ENCODE measurements at regions not wholly inside any gene's neighbourhood (a gene's known extent, or its start where the extent isn't known, plus 50 kb on each side); places are given as distances from the start of the nearest gene placed in this dataset.
"Not testable (repeated sequence)": the region's sequence is repeated elsewhere in the genome, so short reads cannot be mapped to it uniquely, and the experiment has no call there.

GRCh38 chr6:3966426-3966825 lies 112.5 kb downstream of the FAM217A start:
- DNase-seq (ENCODE audit: low read depth), result no peak
- no peak overlapping the region for H3K4me3 ChIP-seq (ENCODE audit: control insufficient read depth, low read depth, low read length)
- TF ChIP-seq CTCF (IDR thresholded peaks at IDR 0.05; ENCODE audit: control insufficient read depth, insufficient read depth, low read depth, low read length, missing control alignments), result no peak

GRCh38 chr6:3970097-3970496 lies 108.8 kb downstream of the FAM217A start:
- no peak for TF ChIP-seq CTCF (IDR thresholded peaks at IDR 0.05; ENCODE audit: control insufficient read depth, insufficient read depth, low read depth, low read length, missing control alignments)
- DNase-seq (ENCODE audit: low read depth), result no peak
- H3K4me3 ChIP-seq (ENCODE audit: control insufficient read depth, low read depth, low read length), result no peak overlapping the region

DNA sequence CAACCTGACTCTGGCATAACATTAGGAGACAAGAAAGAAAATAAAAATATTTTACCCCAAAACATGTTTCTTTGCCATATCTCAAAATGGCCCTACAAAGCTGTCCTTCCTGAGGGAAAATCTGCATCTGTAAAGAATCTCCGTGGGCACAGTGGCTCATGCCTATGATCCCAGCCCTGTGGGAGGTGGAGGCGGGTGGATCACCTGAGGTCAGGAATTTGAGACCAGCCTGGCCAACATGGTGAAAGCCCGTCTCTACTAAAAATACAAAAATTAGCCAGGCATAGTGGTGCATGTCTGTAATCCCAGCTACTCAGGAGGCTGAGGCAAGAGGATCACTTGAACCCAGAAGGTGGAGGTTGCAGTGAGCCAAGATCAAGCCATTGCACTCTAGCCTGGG lies 105.8 kb downstream of the FAM217A start:
- not testable (repeated sequence) for DNase-seq (ENCODE audit: low read depth); H3K4me3 ChIP-seq (ENCODE audit: control insufficient read depth, low read depth, low read length)

DNA sequence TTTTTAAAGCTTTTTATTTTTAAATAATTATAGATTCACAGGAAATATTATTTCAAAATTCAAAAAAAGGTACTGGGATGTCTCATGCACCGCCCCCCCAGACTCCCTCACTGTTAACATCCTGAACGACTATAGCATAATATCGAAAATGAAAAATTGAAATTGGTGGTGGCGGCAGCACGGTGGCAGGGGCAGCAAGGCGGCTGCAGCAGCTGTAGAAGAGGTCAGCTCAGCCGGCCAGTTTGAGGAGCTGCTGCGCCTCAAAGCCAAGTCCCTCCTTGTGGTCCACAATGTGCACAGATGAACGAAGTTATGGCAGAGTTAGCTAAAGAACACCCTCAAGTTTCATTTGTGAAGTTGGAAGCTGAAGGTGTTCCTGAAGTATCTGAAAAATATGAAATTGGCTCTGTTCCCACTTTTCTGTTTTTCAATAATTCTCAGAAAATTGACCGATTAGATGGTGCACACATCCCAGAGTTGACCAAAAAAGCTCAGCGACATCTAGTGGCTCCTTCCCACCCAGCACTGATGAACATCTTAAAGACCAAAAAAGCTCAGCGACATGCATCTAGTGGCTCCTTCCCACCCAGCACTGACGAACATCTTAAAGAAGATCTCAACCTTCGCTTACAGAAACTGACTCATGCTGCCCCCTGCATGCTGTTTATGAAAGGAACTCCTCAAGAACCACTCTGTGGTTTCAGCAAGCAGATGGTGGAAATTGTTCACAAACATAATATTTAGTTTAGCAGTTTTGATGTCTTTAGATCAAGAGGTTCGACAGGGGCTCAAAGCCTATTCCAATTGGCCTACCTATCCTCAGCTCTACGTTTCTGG lies 100.8 kb downstream of the FAM217A start:
- DNase-seq (ENCODE audit: low read depth), result peak; percentile 65
- TF ChIP-seq CTCF (IDR thresholded peaks at IDR 0.05; ENCODE audit: control insufficient read depth, insufficient read depth, low read depth, low read length, missing control alignments), result peak; percentile 72

GRCh38 chr6:3978966-3979365 lies 100.0 kb downstream of the FAM217A start:
- DNase-seq (ENCODE audit: low read depth); H3K4me3 ChIP-seq (ENCODE audit: control insufficient read depth, low read depth, low read length): not testable (repeated sequence)

More for the DNA sequence above, 100.8 kb downstream of the FAM217A start:
- no peak overlapping the region for H3K4me3 ChIP-seq (ENCODE audit: control insufficient read depth, low read depth, low read length)

DNA sequence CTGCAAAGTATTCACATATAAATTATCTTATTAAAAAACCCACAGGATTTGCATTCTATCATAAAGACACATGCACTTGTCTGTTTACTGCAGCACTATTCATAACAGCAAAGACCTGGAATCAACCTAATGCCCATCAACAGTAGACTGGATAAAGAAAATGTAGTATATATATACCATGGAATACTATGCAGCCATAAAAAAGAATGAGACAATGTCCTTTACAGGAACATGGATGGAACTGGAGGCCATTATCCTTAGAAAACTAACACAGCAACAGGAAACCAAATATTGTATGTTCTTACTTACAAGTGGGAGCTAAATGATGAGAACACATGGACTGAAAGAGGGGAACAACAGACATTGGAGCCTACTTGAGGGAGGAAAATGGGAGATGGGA lies 97.0 kb downstream of the FAM217A start:
- no peak overlapping the region for H3K4me3 ChIP-seq (ENCODE audit: control insufficient read depth, low read depth, low read length)
- DNase-seq (ENCODE audit: low read depth), result no peak
- TF ChIP-seq CTCF (IDR thresholded peaks at IDR 0.05; ENCODE audit: control insufficient read depth, insufficient read depth, low read depth, low read length, missing control alignments), result no peak

DNA sequence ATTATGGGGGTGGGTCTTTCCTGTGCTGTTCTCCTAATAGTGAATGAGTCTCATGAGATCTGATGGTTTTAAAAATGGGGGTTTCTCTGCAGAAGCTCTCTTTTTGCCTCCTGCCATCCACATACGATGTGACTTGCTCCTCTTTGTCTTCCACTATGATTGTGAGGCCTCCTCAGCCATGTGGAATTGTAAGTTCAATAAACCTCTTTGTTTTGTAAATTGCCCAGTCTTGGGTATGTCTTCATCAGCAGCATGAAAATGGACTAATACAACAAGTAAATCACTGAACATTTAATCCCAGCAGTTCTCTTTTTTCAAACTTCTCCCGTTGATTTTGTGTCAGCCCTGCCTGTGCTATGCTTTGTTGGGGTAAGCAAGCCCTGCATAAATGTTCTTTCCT lies 95.2 kb downstream of the FAM217A start:
- TF ChIP-seq CTCF (IDR thresholded peaks at IDR 0.05; ENCODE audit: control insufficient read depth, insufficient read depth, low read depth, low read length, missing control alignments), result no peak
- no peak overlapping the region for H3K4me3 ChIP-seq (ENCODE audit: control insufficient read depth, low read depth, low read length)
- DNase-seq (ENCODE audit: low read depth), result no peak

GRCh38 chr6:3984494-3984893 lies 94.4 kb downstream of the FAM217A start:
- H3K4me3 ChIP-seq (ENCODE audit: control insufficient read depth, low read depth, low read length), result no peak overlapping the region
- no peak for DNase-seq (ENCODE audit: low read depth)
- TF ChIP-seq CTCF (IDR thresholded peaks at IDR 0.05; ENCODE audit: control insufficient read depth, insufficient read depth, low read depth, low read length, missing control alignments), result no peak
